Ovary (tissue), 3 donors: ENCODE measurements at regions not wholly inside any gene's neighbourhood (a gene's known extent, or its start where the extent isn't known, plus 50 kb on each side); places are given as distances from the start of the nearest gene placed in this dataset.

Experiments used
- CTCF ChIP-seq, 3 donors: fragments of 450-650 bp in 2 of 3; fragments of 200-600 bp in 1 of 3; IDR thresholded peaks; one replicate each; pipeline versions ENCODE4 v1.5.1 to v1.8.0; 2016 to 2022; ENCODE audit warnings: antibody characterized with exemption in 3 of 3, mild to moderate bottlenecking in 1 of 3
- POLR2A ChIP-seq: fragments of 450-650 bp; IDR thresholded peaks from one replicate; pipeline ENCODE4 v1.6.1; 2017; ENCODE audit warnings: antibody characterized with exemption, mild to moderate bottlenecking, moderate library complexity
- donor health status: DM: no; HTN: no; CAD: no.

DNA sequence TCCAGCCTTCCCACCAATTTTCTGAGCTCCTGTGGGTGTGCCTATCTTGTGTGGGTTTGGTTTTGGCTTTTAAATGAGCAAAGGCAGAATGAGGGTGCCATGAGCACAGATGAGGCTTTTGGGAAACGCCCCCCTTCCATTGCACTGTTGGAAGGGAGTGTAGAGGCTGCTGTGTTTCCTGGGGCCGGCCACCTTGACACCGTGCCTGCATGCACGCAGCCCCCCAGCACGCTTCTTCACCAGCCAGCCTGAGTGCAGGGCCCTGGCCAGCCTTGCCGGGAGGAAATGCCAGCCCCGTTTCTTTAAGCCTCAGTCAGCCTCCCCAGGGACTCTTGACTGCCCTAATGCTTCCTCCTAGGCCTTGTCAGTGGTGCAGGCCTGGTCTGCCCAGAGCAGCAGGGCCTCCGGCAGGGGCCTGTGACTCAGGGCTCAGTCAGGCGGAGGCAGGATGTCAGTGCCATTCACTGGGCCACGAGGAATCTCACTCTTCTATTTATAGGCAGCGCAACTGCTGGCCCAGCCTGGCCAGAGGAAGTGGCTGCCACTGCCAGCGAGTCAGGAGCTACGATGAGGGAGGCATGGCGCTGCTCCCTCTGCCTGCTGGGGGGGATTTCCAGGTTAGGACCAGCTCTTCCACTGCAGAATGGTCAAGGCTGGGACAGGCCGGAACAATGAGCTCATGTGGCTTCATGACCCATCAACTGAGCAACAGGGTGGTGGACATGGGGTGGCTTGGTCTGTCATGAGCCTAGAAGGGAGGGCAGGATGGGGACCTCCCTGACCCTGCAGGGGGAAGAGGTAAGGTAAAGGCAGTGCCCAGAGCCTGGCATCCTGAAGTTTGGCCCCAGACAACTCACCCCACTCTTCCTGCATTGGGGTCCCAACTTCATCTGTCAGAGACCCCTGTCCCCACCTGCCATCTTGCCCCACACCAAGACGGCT lies 205.2 kb downstream of the RAB11FIP4 start:
- no peak for TF ChIP-seq CTCF (IDR thresholded peaks at IDR 0.05)
- no peak for TF ChIP-seq POLR2A
